ENCODE measurements at regions not wholly inside any gene's neighbourhood (a gene's known extent, or its start where the extent isn't known, plus 50 kb on each side); places are given as distances from the start of the nearest gene placed in this dataset.

- no peak for DNase-seq (ENCODE audit: low read depth)
Observed at GRCh38 chr5:125558016-125558415, 811.6 kb upstream of the ZNF608 start.

GRCh38 chr5:125558466-125558865 is 812.0 kb upstream of the ZNF608 start:
- peak; percentile 35 for DNase-seq (ENCODE audit: low read depth)

- DNase-seq (ENCODE audit: low read depth) = peak; percentile 99
Observed at GRCh38 chr5:125559296-125559695, 812.9 kb upstream of the ZNF608 start.

- DNase-seq (ENCODE audit: low read depth) = peak; percentile 81
Observed at GRCh38 chr5:125560476-125561225, 814.2 kb upstream of the ZNF608 start.

GRCh38 chr5:125564317-125564975 is 818.0 kb upstream of the ZNF608 start:
- no peak for DNase-seq (ENCODE audit: low read depth)

GRCh38 chr5:125574491-125575044 is 828.1 kb upstream of the ZNF608 start:
- no peak for DNase-seq (ENCODE audit: low read depth)

GRCh38 chr5:125575171-125575890 is 828.9 kb upstream of the ZNF608 start:
- no peak for DNase-seq (ENCODE audit: low read depth)

GRCh38 chr5:125575891-125576505 is 829.6 kb upstream of the ZNF608 start:
- peak; percentile 32 for DNase-seq (ENCODE audit: low read depth)

GRCh38 chr5:125576822-125577221 is 830.4 kb upstream of the ZNF608 start:
- no peak for DNase-seq (ENCODE audit: low read depth)

- DNase-seq (ENCODE audit: low read depth) = no peak
Observed at GRCh38 chr5:125578551-125578950, 832.1 kb upstream of the ZNF608 start.

GRCh38 chr5:125579182-125579581 is 832.7 kb upstream of the ZNF608 start:
- no peak for DNase-seq (ENCODE audit: low read depth)

- DNase-seq (ENCODE audit: low read depth) = no peak
Observed at GRCh38 chr5:125581311-125581710, 834.9 kb upstream of the ZNF608 start.

GRCh38 chr5:125582352-125582751 is 835.9 kb upstream of the ZNF608 start:
- DNase-seq (ENCODE audit: low read depth) = peak; percentile 69

GRCh38 chr5:125583321-125584139 is 837.1 kb upstream of the ZNF608 start:
- no peak for DNase-seq (ENCODE audit: low read depth)

- no peak for DNase-seq (ENCODE audit: low read depth)
Observed at GRCh38 chr5:125584140-125584520, 837.7 kb upstream of the ZNF608 start.

GRCh38 chr5:125587631-125588030 is 835.6 kb upstream of the GRAMD2B start:
- DNase-seq (ENCODE audit: low read depth) = no peak

GRCh38 chr5:125592856-125593255 is 830.4 kb upstream of the GRAMD2B start:
- DNase-seq (ENCODE audit: low read depth) = no peak

GRCh38 chr5:125595095-125595494 is 828.1 kb upstream of the GRAMD2B start:
- no peak for DNase-seq (ENCODE audit: low read depth)

- no peak for DNase-seq (ENCODE audit: low read depth)
Observed at GRCh38 chr5:125595845-125596244, 827.4 kb upstream of the GRAMD2B start.

GRCh38 chr5:125597338-125597737 is 825.9 kb upstream of the GRAMD2B start:
- DNase-seq (ENCODE audit: low read depth) = peak; percentile 60

GRCh38 chr5:125600559-125600958 is 822.6 kb upstream of the GRAMD2B start:
- DNase-seq (ENCODE audit: low read depth) = no peak

All from amniotic epithelial cell (primary cell).